ENCODE measurements at regions not wholly inside any gene's neighbourhood (a gene's known extent, or its start where the extent isn't known, plus 50 kb on each side); places are given as distances from the start of the nearest gene placed in this dataset.

DNA sequence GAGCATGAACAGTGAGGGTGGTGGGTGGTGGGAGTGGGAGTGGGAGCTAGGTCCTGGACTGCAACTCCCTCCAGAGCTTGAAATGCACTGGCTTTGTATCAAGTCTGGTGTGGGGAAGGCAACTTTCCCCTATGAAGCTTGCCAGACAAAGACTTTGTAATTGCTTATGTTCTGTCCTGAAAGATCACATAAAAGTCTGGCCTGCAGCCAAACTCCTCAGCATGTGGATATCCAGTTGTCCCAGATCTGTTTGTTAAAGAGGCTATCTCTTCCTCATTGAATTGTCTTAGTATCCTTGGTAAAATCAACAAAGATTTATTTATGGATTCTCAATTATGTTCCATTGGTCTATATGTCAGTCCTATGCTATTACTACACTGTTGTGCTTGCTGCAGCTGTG, 607.9 kb downstream of the GLUD2 start:
- TF ChIP-seq, protein P1, sequence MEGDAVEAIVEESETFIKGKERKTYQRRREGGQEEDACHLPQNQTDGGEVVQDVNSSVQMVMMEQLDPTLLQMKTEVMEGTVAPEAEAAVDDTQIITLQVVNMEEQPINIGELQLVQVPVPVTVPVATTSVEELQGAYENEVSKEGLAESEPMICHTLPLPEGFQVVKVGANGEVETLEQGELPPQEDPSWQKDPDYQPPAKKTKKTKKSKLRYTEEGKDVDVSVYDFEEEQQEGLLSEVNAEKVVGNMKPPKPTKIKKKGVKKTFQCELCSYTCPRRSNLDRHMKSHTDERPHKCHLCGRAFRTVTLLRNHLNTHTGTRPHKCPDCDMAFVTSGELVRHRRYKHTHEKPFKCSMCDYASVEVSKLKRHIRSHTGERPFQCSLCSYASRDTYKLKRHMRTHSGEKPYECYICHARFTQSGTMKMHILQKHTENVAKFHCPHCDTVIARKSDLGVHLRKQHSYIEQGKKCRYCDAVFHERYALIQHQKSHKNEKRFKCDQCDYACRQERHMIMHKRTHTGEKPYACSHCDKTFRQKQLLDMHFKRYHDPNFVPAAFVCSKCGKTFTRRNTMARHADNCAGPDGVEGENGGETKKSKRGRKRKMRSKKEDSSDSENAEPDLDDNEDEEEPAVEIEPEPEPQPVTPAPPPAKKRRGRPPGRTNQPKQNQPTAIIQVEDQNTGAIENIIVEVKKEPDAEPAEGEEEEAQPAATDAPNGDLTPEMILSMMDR (IDR thresholded peaks at IDR 0.05; ENCODE audit: borderline replicate concordance, extremely low read depth, low read length, poor library complexity, severe bottlenecking) = no peak
- TF ChIP-seq EZH2 (IDR thresholded peaks at IDR 0.05; ENCODE audit: borderline replicate concordance, low read depth, low read length, severe bottlenecking) = no peak

Measured in DND-41 (cell line).